H9 (cell line): ENCODE measurements at regions not wholly inside any gene's neighbourhood (a gene's known extent, or its start where the extent isn't known, plus 50 kb on each side); places are given as distances from the start of the nearest gene placed in this dataset.

ENCODE experiments used
- DNase-seq: peaks from one replicate; pipeline ENCODE4 v3.0.0-alpha.2; 2017
- H2AFZ ChIP-seq: one replicate; pipeline ENCODE4 v1.6.1; 2013; ENCODE audit warnings: mild to moderate bottlenecking, low read length, control low read depth, moderate library complexity
- H2AK5ac ChIP-seq: 2 replicates; pipeline ENCODE4 v1.6.1; 2013; ENCODE audit warnings: low read length, control low read depth, mixed read lengths; ENCODE audit not compliant: insufficient read length
- H2BK120ac ChIP-seq: one replicate; pipeline ENCODE4 v1.6.1; 2013; ENCODE audit warnings: low read depth, mild to moderate bottlenecking, low read length, control low read depth, inconsistent platforms; ENCODE audit not compliant: poor library complexity, severe bottlenecking
- H2BK12ac ChIP-seq: 2 replicates; pipeline ENCODE4 v1.6.1; 2013; ENCODE audit warnings: low read length, control low read depth, mixed read lengths, low read depth; ENCODE audit not compliant: insufficient read length
- H2BK15ac ChIP-seq: 2 replicates; pipeline ENCODE4 v1.6.1; 2013; ENCODE audit warnings: low read depth, low read length, control low read depth
- H2BK20ac ChIP-seq: one replicate; pipeline ENCODE4 v1.6.1; 2013; ENCODE audit warnings: low read depth, mild to moderate bottlenecking, low read length, control low read depth, inconsistent platforms; ENCODE audit not compliant: poor library complexity, severe bottlenecking
- H2BK5ac ChIP-seq: 2 replicates; pipeline ENCODE4 v1.6.1; 2013; ENCODE audit warnings: low read length, control low read depth, mixed read lengths; ENCODE audit not compliant: insufficient read length
- H3K14ac ChIP-seq: 2 replicates; pipeline ENCODE4 v1.6.1; 2013; ENCODE audit warnings: low read length, control low read depth; ENCODE audit not compliant: insufficient read depth
- H3K18ac ChIP-seq: 2 replicates; pipeline ENCODE4 v1.6.1; 2013; ENCODE audit warnings: low read depth, mild to moderate bottlenecking, mixed read lengths, low read length, control low read depth; ENCODE audit not compliant: insufficient read length
- H3K23ac ChIP-seq: 2 replicates; pipeline ENCODE4 v1.6.1; 2013; ENCODE audit warnings: low read length, control low read depth, mixed read lengths, low read depth; ENCODE audit not compliant: insufficient read length
- H3K23me2 ChIP-seq: 2 replicates; pipeline ENCODE4 v1.6.1; 2013; ENCODE audit warnings: low read depth, mild to moderate bottlenecking, mixed read lengths, low read length, control low read depth; ENCODE audit not compliant: insufficient read length, poor library complexity, severe bottlenecking
- H3K27ac ChIP-seq: 2 replicates; pipeline ENCODE4 v1.5.1; 2013; ENCODE audit warnings: low read length, control low read depth, mixed read lengths, low read depth; ENCODE audit not compliant: insufficient read length
- H3K27me3 ChIP-seq: 2 replicates; pipeline ENCODE4 v1.6.1; 2013; ENCODE audit warnings: low read length, control low read depth, inconsistent platforms; ENCODE audit not compliant: insufficient read depth
- H3K4ac ChIP-seq: 2 replicates; pipeline ENCODE4 v1.6.1; 2013; ENCODE audit warnings: low read depth, mild to moderate bottlenecking, control low read depth, inconsistent platforms, low read length, moderate library complexity
- H3K4me1 ChIP-seq: 2 replicates; pipeline ENCODE4 v1.6.1; 2013; ENCODE audit warnings: low read length, control low read depth, inconsistent platforms; ENCODE audit not compliant: insufficient read depth
- H3K4me2 ChIP-seq: 2 replicates; pipeline ENCODE4 v1.6.1; 2013; ENCODE audit warnings: low read length, control low read depth, mixed read lengths; ENCODE audit not compliant: insufficient read length, insufficient read depth
- H3K56ac ChIP-seq: 2 replicates; pipeline ENCODE4 v1.6.1; 2013; ENCODE audit warnings: low read depth, mild to moderate bottlenecking, mixed read lengths, low read length, control low read depth; ENCODE audit not compliant: insufficient read length
- H3K79me1 ChIP-seq: 2 replicates; pipeline ENCODE4 v1.6.1; 2013; ENCODE audit warnings: low read depth, mild to moderate bottlenecking, moderate library complexity, low read length, control low read depth, inconsistent platforms; ENCODE audit not compliant: insufficient read depth, poor library complexity, severe bottlenecking
- H3K79me2 ChIP-seq: 2 replicates; pipeline ENCODE4 v1.6.1; 2013; ENCODE audit warnings: low read length, control low read depth, inconsistent platforms; ENCODE audit not compliant: insufficient read depth
- H3K9ac ChIP-seq: 2 replicates; pipeline ENCODE4 v1.6.1; 2013; ENCODE audit warnings: low read length, control low read depth, mixed read lengths; ENCODE audit not compliant: insufficient read length; ENCODE audit errors: extremely low read depth
- H3K9me3 ChIP-seq: one replicate; pipeline ENCODE4 v1.6.1; 2013; ENCODE audit warnings: low read depth, low read length, inconsistent platforms; ENCODE audit not compliant: control insufficient read depth
- H3T11ph ChIP-seq: one replicate; pipeline ENCODE4 v1.6.1; 2013; ENCODE audit warnings: mild to moderate bottlenecking, low read length, control low read depth, inconsistent platforms
- H4K20me1 ChIP-seq: one replicate; pipeline ENCODE4 v1.6.1; 2013; ENCODE audit not compliant: control insufficient read depth, insufficient read length, insufficient read depth
- H4K5ac ChIP-seq: 2 replicates; pipeline ENCODE4 v1.6.1; 2013; ENCODE audit warnings: low read depth, mild to moderate bottlenecking, mixed read lengths, low read length, control low read depth; ENCODE audit not compliant: insufficient read length
- H4K8ac ChIP-seq: replicated peaks from 2 replicates; pipeline ENCODE4 v1.6.1; 2013; ENCODE audit warnings: low read length, control low read depth, mixed read lengths, low read depth; ENCODE audit not compliant: insufficient read length
- H4K91ac ChIP-seq: 2 replicates; pipeline ENCODE4 v1.6.1; 2013; ENCODE audit warnings: low read depth, mild to moderate bottlenecking, moderate library complexity, mixed read lengths, low read length, control low read depth; ENCODE audit not compliant: insufficient read length
- H3K27ac Mint-ChIP-seq, 3 experiments: 2 replicates in 2 of 3; 3 replicates in 1 of 3; pipeline ENCODE4 v1.8.0; 2020 to 2021; ENCODE audit warnings: mixed read lengths in 3 of 3, mild to moderate bottlenecking in 1 of 3, moderate library complexity in 1 of 3
- H3K27me3 Mint-ChIP-seq: 2 replicates; pipeline ENCODE4 v1.8.0; 2021; ENCODE audit warnings: low read depth, mild to moderate bottlenecking, moderate library complexity, mixed read lengths
- H3K36me3 Mint-ChIP-seq, 3 experiments: 2 replicates in 2 of 3; 3 replicates in 1 of 3; pipeline ENCODE4 v1.8.0; 2020 to 2021; ENCODE audit warnings: low read depth in 3 of 3, mixed read lengths in 3 of 3; ENCODE audit not compliant: insufficient read depth in 1 of 3
- H3K4me1 Mint-ChIP-seq, 2 experiments: 2 replicates each; pipeline ENCODE4 v1.8.0; 2020; ENCODE audit warnings: mixed read lengths in 2 of 2
- H3K4me3 Mint-ChIP-seq, 2 experiments: 2 replicates in 1 of 2; 3 replicates in 1 of 2; pipeline ENCODE4 v1.8.0; 2020 to 2021; ENCODE audit warnings: mild to moderate bottlenecking in 2 of 2, mixed read lengths in 2 of 2, moderate library complexity in 1 of 2
- H3K9me3 Mint-ChIP-seq, 2 experiments: 2 replicates in 1 of 2; 3 replicates in 1 of 2; pipeline ENCODE4 v1.8.0; 2020; ENCODE audit warnings: mild to moderate bottlenecking in 2 of 2, mixed read lengths in 2 of 2, moderate library complexity in 1 of 2
- CTCF ChIP-seq: fragments of 200-600 bp; sonication (generic); conservative IDR thresholded peaks from 3 replicates; pipeline ENCODE4 v1.8.0; 2021; ENCODE audit warnings: antibody characterized with exemption, mild to moderate bottlenecking
- WGBS: extraction: QIAGEN DNeasy Blood & Tissue Kit; methylation state at CpG from one replicate; pipeline ENCODE4 v1.1.7; 2013; ENCODE audit warnings: missing lambda C conversion rate, low lambda C conversion rate, mixed read lengths; ENCODE audit not compliant: insufficient read length; ENCODE audit errors: extremely low coverage; 5-methylcytosine and 5-hydroxymethylcytosine counted together

GRCh38 chr13:88976466-88976865 lies 1305.3 kb downstream of the SLITRK5 start:
- H3K4me1 Mint-ChIP-seq: peaks cover 0 to 5% of the 10 kb centered on the region in 2 experiments; a peak in 2 of 4 replicates
- H2BK5ac ChIP-seq: no peak overlapping the region
- H2AFZ ChIP-seq: no peak overlapping the region
- H4K8ac ChIP-seq: no peak overlapping the region
- H3K14ac ChIP-seq: no peak overlapping the region
- no peak overlapping the region for H2BK20ac ChIP-seq
- no peaks in the 10 kb centered on the region for H3K79me2 ChIP-seq
- no peak overlapping the region for H2BK120ac ChIP-seq
- H3K27me3 ChIP-seq: no peaks in the 10 kb centered on the region
- no peak overlapping the region for H3K9ac ChIP-seq
- DNase-seq: no peak
- H3K4ac ChIP-seq: no peak overlapping the region
- no peaks in the 10 kb centered on the region for H3K36me3 Mint-ChIP-seq
- WGBS: no CpG with 5 or more reads among the region's 4 CpGs
- H4K20me1 ChIP-seq: no peaks in the 10 kb centered on the region
- no peak overlapping the region for H2BK12ac ChIP-seq
- no peak overlapping the region for H3K56ac ChIP-seq
- H3K79me1 ChIP-seq: no peaks in the 10 kb centered on the region
- no peaks in the 10 kb centered on the region for H3K27me3 Mint-ChIP-seq
- no peak overlapping the region for H3K4me2 ChIP-seq
- H3K9me3 ChIP-seq: no peaks in the 10 kb centered on the region
- no peak for TF ChIP-seq CTCF
- H3K23ac ChIP-seq: no peak overlapping the region
- H2BK15ac ChIP-seq: no peak overlapping the region
- no peaks in the 10 kb centered on the region for H3K23me2 ChIP-seq
- H3K9me3 Mint-ChIP-seq: no peaks in the 10 kb centered on the region
- no peak overlapping the region for H3T11ph ChIP-seq
- no peak overlapping the region for H3K4me3 Mint-ChIP-seq
- no peak overlapping the region for H4K91ac ChIP-seq
- H3K27ac ChIP-seq: no peak overlapping the region
- H4K5ac ChIP-seq: no peak overlapping the region
- H3K27ac Mint-ChIP-seq: peak overlapping the region in 1 of 3 experiments; percentile 19; a peak in 1 of 7 replicates
- H3K4me1 ChIP-seq: no peaks in the 10 kb centered on the region
- H3K18ac ChIP-seq: no peak overlapping the region
- no peak overlapping the region for H2AK5ac ChIP-seq
